ENCODE measurements at regions not wholly inside any gene's neighbourhood (a gene's known extent, or its start where the extent isn't known, plus 50 kb on each side); places are given as distances from the start of the nearest gene placed in this dataset.
A peak's percentile ranks its signal among the peaks of the same experiment; 100 is the strongest.

- peak; percentile 10 for DNase-seq (ENCODE audit: low spot score)
Observed at GRCh38 chr12:39240587-39240986, 202.3 kb downstream of the KIF21A start.

- no peak for DNase-seq (ENCODE audit: low spot score)
Observed at GRCh38 chr12:39239490-39240486, 203.1 kb downstream of the KIF21A start.

GRCh38 chr12:39237004-39237403 lies 205.9 kb downstream of the KIF21A start:
- no peak for DNase-seq (ENCODE audit: low spot score)

GRCh38 chr12:39235990-39236767 lies 206.7 kb downstream of the KIF21A start:
- DNase-seq (ENCODE audit: low spot score) = no peak

GRCh38 chr12:39230086-39230485 lies 212.8 kb downstream of the KIF21A start:
- no peak for DNase-seq (ENCODE audit: low spot score)

GRCh38 chr12:39227218-39227617 lies 215.7 kb downstream of the KIF21A start:
- DNase-seq (ENCODE audit: low spot score) = no peak

GRCh38 chr12:39224971-39225370 lies 217.9 kb downstream of the KIF21A start:
- DNase-seq (ENCODE audit: low spot score) = no peak

- no peak for DNase-seq (ENCODE audit: low spot score)
Observed at GRCh38 chr12:39205969-39206368, 237.0 kb downstream of the KIF21A start.

GRCh38 chr12:39199351-39199750 lies 243.6 kb downstream of the KIF21A start:
- DNase-seq (ENCODE audit: low spot score) = no peak

- no peak for DNase-seq (ENCODE audit: low spot score)
Observed at GRCh38 chr12:39188689-39189088, 254.2 kb downstream of the KIF21A start.

GRCh38 chr12:39186744-39187143 lies 256.2 kb downstream of the KIF21A start:
- no peak for DNase-seq (ENCODE audit: low spot score)

GRCh38 chr12:39178837-39179236 lies 264.1 kb downstream of the KIF21A start:
- DNase-seq (ENCODE audit: low spot score) = no peak

- no peak for DNase-seq (ENCODE audit: low spot score)
Observed at GRCh38 chr12:39176356-39176755, 266.6 kb downstream of the KIF21A start.

GRCh38 chr12:39173726-39174125 lies 268.3 kb upstream of the CPNE8 start:
- DNase-seq (ENCODE audit: low spot score) = no peak

GRCh38 chr12:39165338-39165737 lies 259.9 kb upstream of the CPNE8 start:
- DNase-seq (ENCODE audit: low spot score) = no peak

GRCh38 chr12:39161465-39162085 lies 256.2 kb upstream of the CPNE8 start:
- DNase-seq (ENCODE audit: low spot score) = no peak

GRCh38 chr12:39157696-39158342 lies 252.4 kb upstream of the CPNE8 start:
- DNase-seq (ENCODE audit: low spot score) = no peak

GRCh38 chr12:39145175-39145999 lies 240.0 kb upstream of the CPNE8 start:
- DNase-seq (ENCODE audit: low spot score) = peak; percentile 78

- DNase-seq (ENCODE audit: low spot score) = peak; percentile 19
Observed at GRCh38 chr12:39144613-39145061, 239.2 kb upstream of the CPNE8 start.

GRCh38 chr12:39138268-39138667 lies 232.9 kb upstream of the CPNE8 start:
- DNase-seq (ENCODE audit: low spot score) = no peak

- DNase-seq (ENCODE audit: low spot score) = peak; percentile 19
Observed at GRCh38 chr12:39127401-39127800, 222.0 kb upstream of the CPNE8 start.

Data from iPS-NIHi11 (cell line).